ENCODE measurements at regions not wholly inside any gene's neighbourhood (a gene's known extent, or its start where the extent isn't known, plus 50 kb on each side); places are given as distances from the start of the nearest gene placed in this dataset.

DNA sequence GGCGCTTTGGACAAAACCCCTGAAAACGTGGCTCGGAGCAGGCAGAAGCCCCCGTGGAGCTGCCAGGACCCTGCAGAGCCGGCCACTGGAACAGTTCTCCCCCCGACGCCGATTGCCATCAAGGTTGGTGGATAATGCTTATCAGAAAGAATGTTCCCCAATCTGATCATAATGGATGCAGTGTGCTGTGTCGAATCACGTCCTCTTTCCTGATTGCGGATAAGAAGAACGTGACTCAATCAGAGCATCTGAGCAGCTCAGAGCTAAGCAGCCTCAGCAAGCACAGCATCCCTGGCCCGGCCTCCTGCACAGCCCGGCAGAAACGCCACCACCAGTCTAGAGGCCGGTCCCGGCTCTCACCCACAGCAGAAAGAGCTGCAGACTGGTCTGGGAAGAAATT is 488.0 kb downstream of the EIPR1 start:
- intact Hi-C loops (cut with DNase I), result no loop called here
- no peaks in the 10 kb centered on the region for H3K27me3 ChIP-seq
- no peak for DNase-seq
- no peak overlapping the region for H3K4me3 ChIP-seq
- H3K4me1 ChIP-seq, result no peaks in the 10 kb centered on the region
- H3K27ac ChIP-seq, result no peak overlapping the region
- WGBS, 2 donors, result 78 to 83% methylated on average over 10 to 11 of the region's 17 CpGs
- no peak for TF ChIP-seq POLR2A (IDR thresholded peaks at IDR 0.05)
- TF ChIP-seq, protein P1, sequence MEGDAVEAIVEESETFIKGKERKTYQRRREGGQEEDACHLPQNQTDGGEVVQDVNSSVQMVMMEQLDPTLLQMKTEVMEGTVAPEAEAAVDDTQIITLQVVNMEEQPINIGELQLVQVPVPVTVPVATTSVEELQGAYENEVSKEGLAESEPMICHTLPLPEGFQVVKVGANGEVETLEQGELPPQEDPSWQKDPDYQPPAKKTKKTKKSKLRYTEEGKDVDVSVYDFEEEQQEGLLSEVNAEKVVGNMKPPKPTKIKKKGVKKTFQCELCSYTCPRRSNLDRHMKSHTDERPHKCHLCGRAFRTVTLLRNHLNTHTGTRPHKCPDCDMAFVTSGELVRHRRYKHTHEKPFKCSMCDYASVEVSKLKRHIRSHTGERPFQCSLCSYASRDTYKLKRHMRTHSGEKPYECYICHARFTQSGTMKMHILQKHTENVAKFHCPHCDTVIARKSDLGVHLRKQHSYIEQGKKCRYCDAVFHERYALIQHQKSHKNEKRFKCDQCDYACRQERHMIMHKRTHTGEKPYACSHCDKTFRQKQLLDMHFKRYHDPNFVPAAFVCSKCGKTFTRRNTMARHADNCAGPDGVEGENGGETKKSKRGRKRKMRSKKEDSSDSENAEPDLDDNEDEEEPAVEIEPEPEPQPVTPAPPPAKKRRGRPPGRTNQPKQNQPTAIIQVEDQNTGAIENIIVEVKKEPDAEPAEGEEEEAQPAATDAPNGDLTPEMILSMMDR (IDR thresholded peaks at IDR 0.05), result no peak
- no peaks in the 10 kb centered on the region for H3K36me3 ChIP-seq
- no peaks in the 10 kb centered on the region for H3K9me3 ChIP-seq

- TF ChIP-seq, protein P1 (IDR thresholded peaks at IDR 0.05), result no peak
- TF ChIP-seq POLR2A (IDR thresholded peaks at IDR 0.05), result no peak
- Histone ChIP-seq H3K36me3 (no peaks in the 10 kb centered on the region), H3K27me3 (no peaks in the 10 kb centered on the region), H3K4me3 (no peak overlapping the region), H3K9me3 (no peaks in the 10 kb centered on the region), H3K4me1 (no peaks in the 10 kb centered on the region), H3K27ac (no peak overlapping the region)
- intact Hi-C loops (cut with DNase I), result no loop called here
- DNase-seq, result no peak
- WGBS, 2 donors, result 76 to 90% methylated on average over 10 of the region's 10 CpGs
Observed at GRCh38 chr2:2889141-2889540, 488.5 kb downstream of the EIPR1 start.

DNA sequence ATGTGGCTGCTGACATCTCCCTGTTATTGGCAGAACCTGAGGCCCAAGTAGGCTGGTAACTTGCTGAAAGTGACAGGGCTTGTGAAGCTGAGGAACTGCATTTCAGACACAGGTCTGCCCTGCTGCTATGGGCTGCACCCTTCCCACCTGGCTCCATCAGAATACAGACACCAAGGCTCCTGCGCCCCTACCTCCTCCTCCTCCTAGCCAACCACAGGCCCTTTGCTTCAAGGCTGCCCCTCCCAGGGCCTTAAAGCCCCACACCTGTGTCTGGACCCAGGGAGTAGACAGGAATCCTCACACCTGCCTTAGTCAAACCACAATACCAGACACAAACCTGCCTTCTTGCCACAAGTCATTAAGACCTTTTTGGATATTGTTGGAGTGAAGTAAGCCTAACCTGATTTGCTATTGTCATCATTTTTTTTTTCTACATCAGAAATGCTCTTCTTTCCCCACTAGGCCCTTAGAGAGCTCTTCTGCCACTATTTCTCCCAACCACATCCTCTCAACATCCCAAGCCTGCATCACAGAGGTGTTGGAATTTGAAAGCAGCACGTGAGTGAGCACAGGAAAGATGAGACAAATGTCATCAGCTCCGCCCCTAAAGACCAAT is 489.7 kb downstream of the EIPR1 start:
- Histone ChIP-seq H3K36me3 (no peaks in the 10 kb centered on the region), H3K4me1 (no peaks in the 10 kb centered on the region), H3K9me3 (no peaks in the 10 kb centered on the region), H3K27ac (no peak overlapping the region), H3K4me3 (no peak overlapping the region), H3K27me3 (no peaks in the 10 kb centered on the region)
- 41 to 83% methylated on average over 3 of the region's 3 CpGs for WGBS, 2 donors
- TF ChIP-seq, protein P1 (IDR thresholded peaks at IDR 0.05), result no peak
- TF ChIP-seq POLR2A (IDR thresholded peaks at IDR 0.05), result no peak
- intact Hi-C loops (cut with DNase I), result no loop called here
- no peak for DNase-seq

DNA sequence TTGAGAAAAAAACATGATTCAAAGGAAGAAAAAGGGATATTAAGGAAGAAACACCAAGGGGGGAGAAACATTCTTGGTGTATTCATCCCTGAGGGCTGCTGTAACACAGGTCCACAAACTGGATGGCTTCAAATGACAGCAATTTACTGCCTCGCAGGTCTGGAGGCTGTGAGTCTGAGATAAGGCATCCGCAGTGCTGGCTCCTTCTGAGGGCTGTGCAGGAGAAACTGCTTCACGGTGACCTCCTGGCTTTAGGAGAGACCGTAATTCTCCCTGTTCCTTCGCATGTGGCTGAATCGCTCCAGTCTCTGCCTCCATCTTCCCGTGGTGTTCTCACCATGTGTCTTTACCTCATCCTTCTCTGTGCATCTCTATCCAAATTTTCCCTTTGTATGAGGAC is 490.7 kb downstream of the EIPR1 start:
- Histone ChIP-seq H3K4me1 (no peaks in the 10 kb centered on the region), H3K27ac (no peak overlapping the region), H3K9me3 (peaks cover 0 to 4% (median 0%) of the 10 kb centered on the region in 3 donors), H3K36me3 (no peaks in the 10 kb centered on the region), H3K27me3 (no peaks in the 10 kb centered on the region), H3K4me3 (no peak overlapping the region)
- TF ChIP-seq, protein P1 (IDR thresholded peaks at IDR 0.05), result no peak
- TF ChIP-seq POLR2A (IDR thresholded peaks at IDR 0.05), result no peak
- DNase-seq, result no peak
- 69 to 75% methylated on average over 7 of the region's 7 CpGs for WGBS, 2 donors
- intact Hi-C loops (cut with DNase I), result no loop called here

- no peak for TF ChIP-seq POLR2A (IDR thresholded peaks at IDR 0.05)
- TF ChIP-seq, protein P1 (IDR thresholded peaks at IDR 0.05), result no peak
- Histone ChIP-seq H3K27me3 (no peaks in the 10 kb centered on the region), H3K36me3 (no peaks in the 10 kb centered on the region), H3K27ac (no peak overlapping the region), H3K9me3 (peaks cover 0 to 4% (median 0%) of the 10 kb centered on the region in 3 donors), H3K4me1 (no peaks in the 10 kb centered on the region), H3K4me3 (no peak overlapping the region)
- DNase-seq, result no peak
- WGBS, 2 donors, result 56 to 57% methylated on average over 5 of the region's 5 CpGs
- intact Hi-C loops (cut with DNase I), result no loop called here
Observed at GRCh38 chr2:2881499-2881898, 496.1 kb downstream of the EIPR1 start.
